CD4-positive, alpha-beta T cell (primary cell): ENCODE measurements at regions not wholly inside any gene's neighbourhood (a gene's known extent, or its start where the extent isn't known, plus 50 kb on each side); places are given as distances from the start of the nearest gene placed in this dataset.

Experiments
- ATAC-seq: fragments of 200-7000 bp; cut with Tn5 transposase; one replicate; pipeline ENCODE4 v1.10.0; 2022; ENCODE audit warnings: mild to moderate bottlenecking; ENCODE audit not compliant: poor library complexity
- CTCF ChIA-PET: fragments of 350-600 bp; sonication (Branson Sonifier 250); formaldehyde crosslinking; loops from one replicate; lab custom pipeline; 2021; ENCODE audit warnings: antibody characterized with exemption, inconsistent platforms; lab: Charles Lee
- POLR2A ChIA-PET: fragments of 350-600 bp; sonication (Branson Sonifier 250); formaldehyde crosslinking; loops from one replicate; lab custom pipeline; 2021; ENCODE audit warnings: antibody characterized with exemption, inconsistent platforms; lab: Charles Lee
- DNase-seq, 14 experiments: peaks; one replicate each; pipeline ENCODE4 v3.0.0-alpha.2; 2013 to 2020; ENCODE audit warnings: mixed read lengths in 2 of 14
- H3K27ac ChIP-seq, 2 donors: one replicate each; pipeline versions ENCODE4 v1.5.1 to v1.7.0; 2013; ENCODE audit warnings: low read length in 2 of 2, low read depth in 1 of 2, mild to moderate bottlenecking in 1 of 2
- H3K27me3 ChIP-seq, 2 experiments: 1 replicate in 1 of 2; 2 replicates in 1 of 2; pipeline versions ENCODE4 v1.6.1 to v1.7.0; 2013; ENCODE audit warnings: low read length in 2 of 2, control low read depth in 1 of 2, mild to moderate bottlenecking in 1 of 2, moderate library complexity in 1 of 2; ENCODE audit not compliant: insufficient read depth in 2 of 2, control insufficient read depth in 1 of 2
- H3K36me3 ChIP-seq: one replicate; pipeline ENCODE4 v1.6.1; 2013; ENCODE audit warnings: low read length, control low read depth; ENCODE audit not compliant: insufficient read depth
- H3K4me1 ChIP-seq: one replicate; pipeline ENCODE4 v1.6.1; 2013; ENCODE audit warnings: low read length, control low read depth; ENCODE audit not compliant: insufficient read depth
- H3K4me3 ChIP-seq: one replicate; pipeline ENCODE4 v1.5.1; 2013; ENCODE audit warnings: mild to moderate bottlenecking, low read length, moderate library complexity
- H3K9me3 ChIP-seq, 2 experiments: 1 replicate in 1 of 2; 2 replicates in 1 of 2; pipeline versions ENCODE4 v1.6.1 to v1.7.0; 2013; ENCODE audit warnings: low read length in 2 of 2, mild to moderate bottlenecking in 2 of 2, control low read depth in 1 of 2, moderate library complexity in 1 of 2; ENCODE audit not compliant: control insufficient read depth in 1 of 2, insufficient read depth in 1 of 2
- H3K27ac Mint-ChIP-seq: one replicate; pipeline ENCODE4 v1.8.0; 2020; ENCODE audit warnings: mixed read lengths
- H3K27me3 Mint-ChIP-seq: one replicate; pipeline ENCODE4 v1.8.0; 2021; ENCODE audit warnings: mixed read lengths
- H3K36me3 Mint-ChIP-seq: one replicate; pipeline ENCODE4 v1.8.0; 2021; ENCODE audit warnings: low read depth, mixed read lengths
- H3K4me1 Mint-ChIP-seq: one replicate; pipeline ENCODE4 v1.8.0; 2021; ENCODE audit warnings: low read depth, mixed read lengths
- H3K4me3 Mint-ChIP-seq: one replicate; pipeline ENCODE4 v1.8.0; 2020; ENCODE audit warnings: mild to moderate bottlenecking, mixed read lengths
- H3K9me3 Mint-ChIP-seq: one replicate; pipeline ENCODE4 v1.8.0; 2020; ENCODE audit warnings: mixed read lengths
- intact Hi-C, 2 experiments: fragments of 100-400 bp; cut with DNase I in 1 of 2; cut with micrococcal nuclease in 1 of 2; formaldehyde crosslinking; loops; one replicate each; pipeline versions ENCODE4 v1.15.1 to v1.9.0; 2023 to 2025; cut with DNase I, micrococcal nuclease
- TF ChIP-seq, protein P1 (sequence below): fragments of 200-600 bp; IDR thresholded peaks from one replicate; pipeline ENCODE4 v1.8.0; 2022; ENCODE audit warnings: antibody characterized with exemption, mild to moderate bottlenecking

DNA sequence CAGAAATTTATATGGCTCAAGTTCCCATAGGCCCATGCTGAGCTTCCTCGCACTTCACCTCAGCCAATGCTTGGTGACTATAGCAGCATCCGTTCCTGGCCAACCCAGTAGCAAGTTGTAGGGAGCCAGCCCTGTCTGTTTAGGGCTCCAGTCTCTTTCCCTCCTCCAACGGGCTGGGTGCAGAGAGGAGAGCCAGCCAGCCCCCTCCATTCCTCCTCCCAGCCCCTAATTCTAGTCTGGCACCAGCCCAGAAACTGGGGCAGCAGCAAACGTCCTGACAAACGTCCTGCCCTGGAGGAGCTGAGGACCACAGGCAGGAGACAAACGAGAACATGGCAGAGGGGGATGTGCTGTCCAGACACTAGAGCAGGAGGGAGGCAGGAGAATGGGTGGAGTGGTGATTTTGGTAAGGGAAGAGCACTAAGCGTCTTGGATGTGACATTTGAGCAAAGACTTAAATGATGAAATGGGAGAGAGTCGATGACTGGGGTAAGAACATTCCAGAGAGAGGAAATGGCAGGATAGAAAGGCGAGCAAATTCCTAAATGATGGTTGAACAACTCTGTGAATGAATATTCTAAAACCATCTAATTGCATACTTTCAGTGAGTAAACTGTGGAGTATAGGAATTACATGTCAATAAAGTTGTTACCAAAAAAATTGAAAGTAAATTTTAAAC is 222.5 kb upstream of the DAPK1 start:
- TF ChIP-seq, protein P1, sequence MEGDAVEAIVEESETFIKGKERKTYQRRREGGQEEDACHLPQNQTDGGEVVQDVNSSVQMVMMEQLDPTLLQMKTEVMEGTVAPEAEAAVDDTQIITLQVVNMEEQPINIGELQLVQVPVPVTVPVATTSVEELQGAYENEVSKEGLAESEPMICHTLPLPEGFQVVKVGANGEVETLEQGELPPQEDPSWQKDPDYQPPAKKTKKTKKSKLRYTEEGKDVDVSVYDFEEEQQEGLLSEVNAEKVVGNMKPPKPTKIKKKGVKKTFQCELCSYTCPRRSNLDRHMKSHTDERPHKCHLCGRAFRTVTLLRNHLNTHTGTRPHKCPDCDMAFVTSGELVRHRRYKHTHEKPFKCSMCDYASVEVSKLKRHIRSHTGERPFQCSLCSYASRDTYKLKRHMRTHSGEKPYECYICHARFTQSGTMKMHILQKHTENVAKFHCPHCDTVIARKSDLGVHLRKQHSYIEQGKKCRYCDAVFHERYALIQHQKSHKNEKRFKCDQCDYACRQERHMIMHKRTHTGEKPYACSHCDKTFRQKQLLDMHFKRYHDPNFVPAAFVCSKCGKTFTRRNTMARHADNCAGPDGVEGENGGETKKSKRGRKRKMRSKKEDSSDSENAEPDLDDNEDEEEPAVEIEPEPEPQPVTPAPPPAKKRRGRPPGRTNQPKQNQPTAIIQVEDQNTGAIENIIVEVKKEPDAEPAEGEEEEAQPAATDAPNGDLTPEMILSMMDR, result no peak
- Mint-ChIP-seq H3K9me3 (no peaks in the 10 kb centered on the region), H3K4me3 (no peak overlapping the region), H3K4me1 (peaks cover 33% of the 10 kb centered on the region), H3K36me3 (no peaks in the 10 kb centered on the region), H3K27me3 (no peaks in the 10 kb centered on the region), H3K27ac (no peak overlapping the region)
- no peak for ATAC-seq
- Histone ChIP-seq H3K27ac (no peak overlapping the region), H3K27me3 (peaks cover 0 to 2% of the 10 kb centered on the region in 2 experiments), H3K36me3 (no peaks in the 10 kb centered on the region), H3K4me1 (peaks cover 15% of the 10 kb centered on the region), H3K9me3 (peaks cover 0 to 4% of the 10 kb centered on the region in 2 experiments), H3K4me3 (no peak overlapping the region)
- no peak for DNase-seq
- intact Hi-C loops, result no loop called here
- ChIA-PET POLR2A (no interaction called here), CTCF (no interaction called here)

DNA sequence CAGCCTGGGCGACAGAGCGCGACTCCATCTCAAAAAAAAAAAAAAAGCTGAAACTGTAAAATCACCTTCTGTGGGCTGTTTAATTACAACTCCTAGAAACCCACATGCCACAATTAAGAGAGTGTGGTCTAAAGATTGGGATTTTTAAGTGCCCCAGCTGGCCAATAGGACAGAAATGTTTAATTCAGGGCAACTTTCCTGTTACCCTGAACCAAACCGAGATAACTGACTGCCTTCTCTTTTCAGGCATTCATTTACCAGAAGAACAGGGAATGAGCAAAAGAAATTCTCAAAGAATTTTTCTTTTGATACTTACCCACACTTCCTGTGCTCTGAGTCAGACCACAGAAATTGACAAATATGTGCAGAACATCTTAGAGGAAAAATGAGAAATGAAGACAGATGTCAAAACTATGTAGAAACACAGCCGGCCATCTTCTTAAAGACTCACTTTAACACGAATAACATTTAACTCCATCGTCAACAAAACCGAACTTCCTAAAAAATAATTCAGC is 221.3 kb upstream of the DAPK1 start:
- ChIA-PET CTCF (no interaction called here), POLR2A (no interaction called here)
- ATAC-seq (peak; percentile 24), DNase-seq (peak in 3 of 14 experiments; percentile 9 to 54 (median 14))
- H3K36me3 ChIP-seq, result no peaks in the 10 kb centered on the region
- intact Hi-C loops, result no loop called here
- no peak overlapping the region for H3K27ac ChIP-seq
- no peak overlapping the region for H3K4me3 ChIP-seq
- H3K9me3 ChIP-seq, result peaks cover 0 to 4% of the 10 kb centered on the region in 2 experiments
- Mint-ChIP-seq H3K4me1 (peaks cover 33% of the 10 kb centered on the region), H3K4me3 (peak overlapping the region; percentile 57), H3K9me3 (no peaks in the 10 kb centered on the region), H3K27me3 (no peaks in the 10 kb centered on the region), H3K36me3 (no peaks in the 10 kb centered on the region), H3K27ac (peak overlapping the region; percentile 75)
- H3K27me3 ChIP-seq, result no peaks in the 10 kb centered on the region
- peaks cover 15% of the 10 kb centered on the region for H3K4me1 ChIP-seq
- TF ChIP-seq, protein P1, result no peak

DNA sequence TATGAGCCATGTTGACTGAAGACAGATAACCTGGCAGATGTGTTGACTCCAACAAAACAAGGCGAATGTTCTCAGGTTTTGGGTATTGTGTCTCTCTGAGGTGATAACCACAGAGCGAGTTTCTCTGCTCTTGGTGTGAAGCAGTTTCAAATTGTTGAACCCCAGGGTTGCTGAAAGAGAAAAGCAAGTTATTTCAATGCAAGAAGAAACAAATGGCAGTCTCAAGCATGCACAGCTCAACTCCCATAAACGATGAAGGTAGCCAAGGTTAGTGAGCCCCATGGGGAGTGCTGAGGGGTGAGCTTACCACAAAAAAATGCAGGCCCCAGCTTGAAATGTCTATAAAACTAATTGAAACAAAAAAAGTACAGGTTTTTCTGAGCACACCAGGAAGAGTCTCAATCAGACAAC is 220.8 kb upstream of the DAPK1 start:
- Histone ChIP-seq H3K4me1 (peaks cover 15% of the 10 kb centered on the region), H3K4me3 (no peak overlapping the region)
- POLR2A ChIA-PET, result no interaction called here

More for the DNA sequence above, 220.8 kb upstream of the DAPK1 start:
- peak in 2 of 14 experiments; percentile 12 to 61 for DNase-seq
- ATAC-seq, result peak; percentile 26
- intact Hi-C loops, result no loop called here
- H3K36me3 Mint-ChIP-seq, result no peaks in the 10 kb centered on the region
- Histone ChIP-seq H3K27ac (no peak overlapping the region), H3K9me3 (peaks cover 0 to 4% of the 10 kb centered on the region in 2 experiments), H3K27me3 (no peaks in the 10 kb centered on the region), H3K36me3 (no peaks in the 10 kb centered on the region)
- peak overlapping the region; percentile 57 for H3K4me3 Mint-ChIP-seq
- H3K4me1 Mint-ChIP-seq, result peaks cover 31% of the 10 kb centered on the region
- no peaks in the 10 kb centered on the region for H3K27me3 Mint-ChIP-seq
- TF ChIP-seq, protein P1, result no peak
- CTCF ChIA-PET, result no interaction called here
- no peaks in the 10 kb centered on the region for H3K9me3 Mint-ChIP-seq
- peak overlapping the region; percentile 75 for H3K27ac Mint-ChIP-seq
